ENCODE measurements at regions not wholly inside any gene's neighbourhood (a gene's known extent, or its start where the extent isn't known, plus 50 kb on each side); places are given as distances from the start of the nearest gene placed in this dataset.

DNA sequence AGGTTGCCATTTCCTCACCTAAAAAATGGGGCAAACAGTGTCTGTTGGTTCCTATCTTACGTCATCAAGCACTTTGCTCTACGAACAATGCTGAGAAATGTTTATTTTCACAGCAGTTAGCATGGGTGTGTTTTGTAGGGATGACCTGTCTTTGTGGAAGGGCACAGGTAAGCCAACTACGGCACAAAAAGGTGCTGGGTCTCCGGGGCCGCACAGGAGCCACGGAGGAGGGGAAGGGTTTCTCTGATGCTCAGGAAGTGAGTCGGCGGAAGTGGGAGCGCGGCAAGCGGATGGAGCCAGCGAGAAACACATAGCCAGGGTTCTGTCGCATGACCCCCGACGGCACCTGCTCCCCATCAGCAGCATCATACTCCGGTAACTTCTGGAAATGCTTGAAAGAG lies 65.6 kb upstream of the TCL1B start (continued):
- TF ChIP-seq, protein P1, sequence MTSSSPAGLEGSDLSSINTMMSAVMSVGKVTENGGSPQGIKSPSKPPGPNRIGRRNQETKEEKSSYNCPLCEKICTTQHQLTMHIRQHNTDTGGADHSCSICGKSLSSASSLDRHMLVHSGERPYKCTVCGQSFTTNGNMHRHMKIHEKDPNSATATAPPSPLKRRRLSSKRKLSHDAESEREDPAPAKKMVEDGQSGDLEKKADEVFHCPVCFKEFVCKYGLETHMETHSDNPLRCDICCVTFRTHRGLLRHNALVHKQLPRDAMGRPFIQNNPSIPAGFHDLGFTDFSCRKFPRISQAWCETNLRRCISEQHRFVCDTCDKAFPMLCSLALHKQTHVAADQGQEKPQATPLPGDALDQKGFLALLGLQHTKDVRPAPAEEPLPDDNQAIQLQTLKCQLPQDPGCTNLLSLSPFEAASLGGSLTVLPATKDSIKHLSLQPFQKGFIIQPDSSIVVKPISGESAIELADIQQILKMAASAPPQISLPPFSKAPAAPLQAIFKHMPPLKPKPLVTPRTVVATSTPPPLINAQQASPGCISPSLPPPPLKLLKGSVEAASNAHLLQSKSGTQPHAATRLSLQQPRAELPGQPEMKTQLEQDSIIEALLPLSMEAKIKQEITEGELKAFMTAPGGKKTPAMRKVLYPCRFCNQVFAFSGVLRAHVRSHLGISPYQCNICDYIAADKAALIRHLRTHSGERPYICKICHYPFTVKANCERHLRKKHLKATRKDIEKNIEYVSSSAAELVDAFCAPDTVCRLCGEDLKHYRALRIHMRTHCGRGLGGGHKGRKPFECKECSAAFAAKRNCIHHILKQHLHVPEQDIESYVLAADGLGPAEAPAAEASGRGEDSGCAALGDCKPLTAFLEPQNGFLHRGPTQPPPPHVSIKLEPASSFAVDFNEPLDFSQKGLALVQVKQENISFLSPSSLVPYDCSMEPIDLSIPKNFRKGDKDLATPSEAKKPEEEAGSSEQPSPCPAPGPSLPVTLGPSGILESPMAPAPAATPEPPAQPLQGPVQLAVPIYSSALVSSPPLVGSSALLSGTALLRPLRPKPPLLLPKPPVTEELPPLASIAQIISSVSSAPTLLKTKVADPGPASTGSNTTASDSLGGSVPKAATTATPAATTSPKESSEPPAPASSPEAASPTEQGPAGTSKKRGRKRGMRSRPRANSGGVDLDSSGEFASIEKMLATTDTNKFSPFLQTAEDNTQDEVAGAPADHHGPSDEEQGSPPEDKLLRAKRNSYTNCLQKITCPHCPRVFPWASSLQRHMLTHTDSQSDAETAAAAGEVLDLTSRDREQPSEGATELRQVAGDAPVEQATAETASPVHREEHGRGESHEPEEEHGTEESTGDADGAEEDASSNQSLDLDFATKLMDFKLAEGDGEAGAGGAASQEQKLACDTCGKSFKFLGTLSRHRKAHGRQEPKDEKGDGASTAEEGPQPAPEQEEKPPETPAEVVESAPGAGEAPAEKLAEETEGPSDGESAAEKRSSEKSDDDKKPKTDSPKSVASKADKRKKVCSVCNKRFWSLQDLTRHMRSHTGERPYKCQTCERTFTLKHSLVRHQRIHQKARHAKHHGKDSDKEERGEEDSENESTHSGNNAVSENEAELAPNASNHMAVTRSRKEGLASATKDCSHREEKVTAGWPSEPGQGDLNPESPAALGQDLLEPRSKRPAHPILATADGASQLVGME (CRISPR knock-in tag; IDR thresholded peaks at IDR 0.05): 0 out of 2 replicates have a peak, but pooled peaks have one; percentile 76
- TF ChIP-seq BRD9 (IDR thresholded peaks at IDR 0.05; ENCODE audit: low read depth, partially characterized antibody): no peak
- no peak for TF ChIP-seq ZNF165 (CRISPR knock-in tag; IDR thresholded peaks at IDR 0.05; ENCODE audit: borderline replicate concordance)
- TF ChIP-seq HDGF (IDR thresholded peaks at IDR 0.05): no peak
- peak; percentile 78 for TF ChIP-seq EGR1 (conservative IDR thresholded peaks at IDR 0.05)
- TF ChIP-seq HCFC1 (IDR thresholded peaks at IDR 0.05; ENCODE audit: low read depth, low read length): 0 out of 2 replicates have a peak, but pooled peaks have one; percentile 26
- TF ChIP-seq MCM3 (IDR thresholded peaks at IDR 0.05): no peak
- TF ChIP-seq, protein P2, sequence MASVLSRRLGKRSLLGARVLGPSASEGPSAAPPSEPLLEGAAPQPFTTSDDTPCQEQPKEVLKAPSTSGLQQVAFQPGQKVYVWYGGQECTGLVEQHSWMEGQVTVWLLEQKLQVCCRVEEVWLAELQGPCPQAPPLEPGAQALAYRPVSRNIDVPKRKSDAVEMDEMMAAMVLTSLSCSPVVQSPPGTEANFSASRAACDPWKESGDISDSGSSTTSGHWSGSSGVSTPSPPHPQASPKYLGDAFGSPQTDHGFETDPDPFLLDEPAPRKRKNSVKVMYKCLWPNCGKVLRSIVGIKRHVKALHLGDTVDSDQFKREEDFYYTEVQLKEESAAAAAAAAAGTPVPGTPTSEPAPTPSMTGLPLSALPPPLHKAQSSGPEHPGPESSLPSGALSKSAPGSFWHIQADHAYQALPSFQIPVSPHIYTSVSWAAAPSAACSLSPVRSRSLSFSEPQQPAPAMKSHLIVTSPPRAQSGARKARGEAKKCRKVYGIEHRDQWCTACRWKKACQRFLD (CRISPR knock-in tag; IDR thresholded peaks at IDR 0.05): peak; percentile 56; the same call in 1 of the 2 replicates
- TF ChIP-seq ZNF175 (CRISPR knock-in tag; IDR thresholded peaks at IDR 0.05; ENCODE audit: low read depth): 0 out of 2 replicates have a peak, but pooled peaks have one; percentile 62
- no peak for TF ChIP-seq ZNF444 (CRISPR knock-in tag; IDR thresholded peaks at IDR 0.05)
- TF ChIP-seq POLR3G (IDR thresholded peaks at IDR 0.05; ENCODE audit: extremely low read depth, insufficient read length, insufficient replicate concordance): no peak
- no peak for TF ChIP-seq ZNF212 (CRISPR knock-in tag; IDR thresholded peaks at IDR 0.05)
- TF ChIP-seq RBFOX2 (IDR thresholded peaks at IDR 0.05; ENCODE audit: low read depth, low read length): peak; percentile 34; the same call in 1 of the 2 replicates
- no peak for TF ChIP-seq MAFF (IDR thresholded peaks at IDR 0.05; ENCODE audit: low read length)
- TF ChIP-seq RBM14 (IDR thresholded peaks at IDR 0.05; ENCODE audit: borderline replicate concordance, insufficient read depth, low read depth, low read length): no peak
- no peak for TF ChIP-seq ZNF274 (IDR thresholded peaks at IDR 0.05; ENCODE audit: borderline replicate concordance, low read depth, low read length)
- no peak for TF ChIP-seq HNRNPK (IDR thresholded peaks at IDR 0.05; ENCODE audit: low read depth, low read length, poor library complexity, severe bottlenecking)
- no peak for TF ChIP-seq GTF2F1 (IDR thresholded peaks at IDR 0.05; ENCODE audit: low read depth, low read length)
- TF ChIP-seq, protein P3, sequence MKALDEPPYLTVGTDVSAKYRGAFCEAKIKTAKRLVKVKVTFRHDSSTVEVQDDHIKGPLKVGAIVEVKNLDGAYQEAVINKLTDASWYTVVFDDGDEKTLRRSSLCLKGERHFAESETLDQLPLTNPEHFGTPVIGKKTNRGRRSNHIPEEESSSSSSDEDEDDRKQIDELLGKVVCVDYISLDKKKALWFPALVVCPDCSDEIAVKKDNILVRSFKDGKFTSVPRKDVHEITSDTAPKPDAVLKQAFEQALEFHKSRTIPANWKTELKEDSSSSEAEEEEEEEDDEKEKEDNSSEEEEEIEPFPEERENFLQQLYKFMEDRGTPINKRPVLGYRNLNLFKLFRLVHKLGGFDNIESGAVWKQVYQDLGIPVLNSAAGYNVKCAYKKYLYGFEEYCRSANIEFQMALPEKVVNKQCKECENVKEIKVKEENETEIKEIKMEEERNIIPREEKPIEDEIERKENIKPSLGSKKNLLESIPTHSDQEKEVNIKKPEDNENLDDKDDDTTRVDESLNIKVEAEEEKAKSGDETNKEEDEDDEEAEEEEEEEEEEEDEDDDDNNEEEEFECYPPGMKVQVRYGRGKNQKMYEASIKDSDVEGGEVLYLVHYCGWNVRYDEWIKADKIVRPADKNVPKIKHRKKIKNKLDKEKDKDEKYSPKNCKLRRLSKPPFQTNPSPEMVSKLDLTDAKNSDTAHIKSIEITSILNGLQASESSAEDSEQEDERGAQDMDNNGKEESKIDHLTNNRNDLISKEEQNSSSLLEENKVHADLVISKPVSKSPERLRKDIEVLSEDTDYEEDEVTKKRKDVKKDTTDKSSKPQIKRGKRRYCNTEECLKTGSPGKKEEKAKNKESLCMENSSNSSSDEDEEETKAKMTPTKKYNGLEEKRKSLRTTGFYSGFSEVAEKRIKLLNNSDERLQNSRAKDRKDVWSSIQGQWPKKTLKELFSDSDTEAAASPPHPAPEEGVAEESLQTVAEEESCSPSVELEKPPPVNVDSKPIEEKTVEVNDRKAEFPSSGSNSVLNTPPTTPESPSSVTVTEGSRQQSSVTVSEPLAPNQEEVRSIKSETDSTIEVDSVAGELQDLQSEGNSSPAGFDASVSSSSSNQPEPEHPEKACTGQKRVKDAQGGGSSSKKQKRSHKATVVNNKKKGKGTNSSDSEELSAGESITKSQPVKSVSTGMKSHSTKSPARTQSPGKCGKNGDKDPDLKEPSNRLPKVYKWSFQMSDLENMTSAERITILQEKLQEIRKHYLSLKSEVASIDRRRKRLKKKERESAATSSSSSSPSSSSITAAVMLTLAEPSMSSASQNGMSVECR (CRISPR knock-in tag; IDR thresholded peaks at IDR 0.05): no peak

Measured in K562 (cell line).